GM10248 (cell line): ENCODE measurements at regions not wholly inside any gene's neighbourhood (a gene's known extent, or its start where the extent isn't known, plus 50 kb on each side); places are given as distances from the start of the nearest gene placed in this dataset.
"Not testable (repeated sequence)": the region's sequence is repeated elsewhere in the genome, so short reads cannot be mapped to it uniquely, and the experiment has no call there.

ENCODE experiments used
- CTCF ChIA-PET: fragments of 300-600 bp; sonication (Branson Sonifier 250); formaldehyde crosslinking; extraction: SDS; loops from one replicate; lab custom pipeline; 2021; ENCODE audit warnings: antibody characterized with exemption; lab: Yijun Ruan, JAX
- POLR2A ChIA-PET: fragments of 350-650 bp; sonication (Branson Sonifier 250); formaldehyde crosslinking; extraction: SDS; loops from one replicate; lab custom pipeline; 2020; ENCODE audit warnings: antibody characterized with exemption; lab: Yijun Ruan, JAX
- DNase-seq: peaks from one replicate; pipeline ENCODE4 v3.0.0; 2012; ENCODE audit errors: extremely low spot score
- CTCF ChIP-seq: IDR thresholded peaks from 2 replicates; pipeline ENCODE4 v1.5.1; 2012; ENCODE audit warnings: mild to moderate bottlenecking, low read depth; ENCODE audit errors: extremely low read depth, missing control alignments, control extremely low read depth

GRCh38 chr6:166848979-166849748 is 107.2 kb downstream of the RNASET2 start:
- CTCF ChIA-PET, result interaction anchor here (3.3 kb wide), 1 partner anchor 15 kb away, joined by 12 read pairs; no protein-coding TSS in a partner anchor
- no peak for TF ChIP-seq CTCF
- POLR2A ChIA-PET, result no interaction called here
- DNase-seq, result no peak

- CTCF ChIA-PET, POLR2A ChIA-PET: not testable (repeated sequence)
Measured at GRCh38 chr6:166846446-166847142, 109.8 kb downstream of the RNASET2 start.

GRCh38 chr6:166842607-166843006 is 113.7 kb downstream of the RNASET2 start:
- no peak for TF ChIP-seq CTCF
- CTCF ChIA-PET, result no interaction called here
- POLR2A ChIA-PET, result no interaction called here
- DNase-seq, result no peak

More at GRCh38 chr6:166846446-166847142, 109.8 kb downstream of the RNASET2 start:
- not testable (repeated sequence) for DNase-seq

GRCh38 chr6:166841216-166841615 is 115.1 kb downstream of the RNASET2 start:
- TF ChIP-seq CTCF, result no peak
- POLR2A ChIA-PET, result no interaction called here
- CTCF ChIA-PET, result interaction anchor here (1.5 to 2.0 kb wide), 2 partner anchors 54 to 149 kb away, joined by 4 to 5 read pairs; no protein-coding TSS in a partner anchor
- no peak for DNase-seq

GRCh38 chr6:166839569-166839968 is 116.8 kb downstream of the RNASET2 start:
- no peak for TF ChIP-seq CTCF
- ChIA-PET POLR2A (no interaction called here), CTCF (interaction anchor here (1.0 kb wide), 1 partner anchor 11 kb away, joined by 3 read pairs; no protein-coding TSS in a partner anchor)
- no peak for DNase-seq

- CTCF ChIA-PET, result no interaction called here
- no peak for TF ChIP-seq CTCF
- DNase-seq, result no peak
- POLR2A ChIA-PET, result no interaction called here
Measured at GRCh38 chr6:166838987-166839386, 117.4 kb downstream of the RNASET2 start.
